DOHH2 (cell line): ENCODE measurements at regions not wholly inside any gene's neighbourhood (a gene's known extent, or its start where the extent isn't known, plus 50 kb on each side); places are given as distances from the start of the nearest gene placed in this dataset.

Source experiments
- H3F3A ChIP-seq: fragments of 200-600 bp; sonication (generic), shearing (Covaris generic); 2 replicates; pipeline ENCODE4 v1.6.0; 2016; ENCODE audit warnings: antibody characterized with exemption, mild to moderate bottlenecking; ENCODE audit not compliant: control insufficient read depth, insufficient read depth
- H3K27ac ChIP-seq: fragments of 200-600 bp; sonication (generic); 2 replicates; pipeline ENCODE4 v1.5.1; 2014; ENCODE audit warnings: low read depth, mild to moderate bottlenecking, low read length, moderate library complexity
- H3K27me3 ChIP-seq: fragments of 200-600 bp; sonication (generic); 2 replicates; pipeline ENCODE4 v1.6.1; 2014; ENCODE audit warnings: mild to moderate bottlenecking, low read length, mixed read lengths; ENCODE audit not compliant: control insufficient read depth
- H3K36me3 ChIP-seq: fragments of 200-600 bp; sonication (generic); 2 replicates; pipeline ENCODE4 v1.6.1; 2014; ENCODE audit warnings: mild to moderate bottlenecking, low read length, moderate library complexity, mixed read lengths; ENCODE audit not compliant: control insufficient read depth
- H3K4me1 ChIP-seq: fragments of 200-600 bp; sonication (generic); 2 replicates; pipeline ENCODE4 v1.6.1; 2014; ENCODE audit warnings: mild to moderate bottlenecking, low read length, mixed read lengths; ENCODE audit not compliant: control insufficient read depth
- H3K4me2 ChIP-seq: fragments of 200-600 bp; sonication (generic); 2 replicates; pipeline ENCODE4 v1.6.0; 2014; ENCODE audit warnings: mild to moderate bottlenecking, low read length, moderate library complexity
- H3K4me3 ChIP-seq: fragments of 200-600 bp; sonication (generic); 2 replicates; pipeline ENCODE4 v1.5.1; 2014; ENCODE audit warnings: mild to moderate bottlenecking, low read length, mixed read lengths
- H3K79me2 ChIP-seq: fragments of 200-600 bp; sonication (generic); 2 replicates; pipeline ENCODE4 v1.6.1; 2014; ENCODE audit warnings: mild to moderate bottlenecking, low read length, mixed read lengths; ENCODE audit not compliant: control insufficient read depth
- H3K9me2 ChIP-seq: fragments of 200-600 bp; sonication (generic); replicated peaks from 2 replicates; pipeline ENCODE4 v1.6.1; 2014; ENCODE audit warnings: mild to moderate bottlenecking, low read length, mixed read lengths; ENCODE audit not compliant: control insufficient read depth
- H3K9me3 ChIP-seq: fragments of 200-600 bp; sonication (generic); 2 replicates; pipeline ENCODE4 v1.6.1; 2014; ENCODE audit warnings: antibody characterized with exemption, low read length, mixed read lengths; ENCODE audit not compliant: control insufficient read depth, insufficient read depth
- H4K20me1 ChIP-seq: fragments of 200-600 bp; sonication (generic); 2 replicates; pipeline ENCODE4 v1.6.0; 2014; ENCODE audit warnings: low read depth, mild to moderate bottlenecking, antibody characterized with exemption, low read length, moderate library complexity; ENCODE audit not compliant: control insufficient read depth, insufficient read depth
- EZH2phosphoT487 ChIP-seq: fragments of 200-600 bp; sonication (generic); IDR thresholded peaks from 2 replicates; pipeline ENCODE4 v1.6.1; 2017; ENCODE audit warnings: borderline replicate concordance, mild to moderate bottlenecking, antibody characterized with exemption, low read length, moderate library complexity, mixed read lengths
- TF ChIP-seq, protein P1 (sequence below): fragments of 200-600 bp; sonication (generic); IDR thresholded peaks from one replicate; pipeline ENCODE4 v1.5.1; 2014; ENCODE audit warnings: antibody characterized with exemption, mild to moderate bottlenecking, low read depth, low read length; ENCODE audit not compliant: poor library complexity, severe bottlenecking

DNA sequence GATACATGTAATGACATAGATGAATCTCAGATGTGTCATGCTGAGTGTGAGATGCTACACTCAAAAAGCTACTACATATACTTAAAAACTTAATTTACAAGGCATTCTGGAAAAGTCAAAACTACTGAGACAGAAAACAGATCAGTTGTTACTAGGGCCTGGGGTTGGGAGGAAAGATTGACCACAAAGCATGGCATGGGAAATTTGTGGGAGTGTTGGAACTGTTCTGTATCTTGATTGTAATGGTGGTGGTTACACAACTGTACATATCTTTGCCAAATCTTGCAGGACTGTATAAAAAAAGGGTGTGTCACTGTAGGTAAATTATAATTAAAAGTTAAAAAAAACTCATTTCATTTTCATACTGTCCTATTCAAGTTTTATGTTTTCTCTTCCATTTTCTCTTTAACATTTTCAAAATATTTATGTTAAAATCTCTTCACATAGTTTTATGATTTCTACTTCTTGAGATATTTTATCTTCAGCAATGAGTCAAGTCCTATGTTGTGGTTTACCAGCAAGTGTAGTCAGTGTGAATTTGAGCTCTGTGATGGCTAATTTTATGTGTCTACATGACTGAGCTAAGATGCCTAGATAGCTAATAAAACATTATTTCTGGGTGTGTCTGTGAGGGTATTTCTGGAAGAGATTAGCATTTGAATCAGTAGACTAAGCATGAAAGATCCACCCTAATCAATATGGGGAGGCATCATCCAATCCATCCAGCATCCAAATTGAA lies 58.6 kb upstream of the VRK2 start:
- no peak overlapping the region for H3K4me2 ChIP-seq
- no peak overlapping the region for H3K4me3 ChIP-seq
- no peaks in the 10 kb centered on the region for H3K27me3 ChIP-seq
- H3F3A ChIP-seq = no peaks in the 10 kb centered on the region
- no peak overlapping the region for H3K27ac ChIP-seq
- no peaks in the 10 kb centered on the region for H3K9me2 ChIP-seq
- H3K4me1 ChIP-seq = no peaks in the 10 kb centered on the region
- H4K20me1 ChIP-seq = no peaks in the 10 kb centered on the region
- H3K9me3 ChIP-seq = no peaks in the 10 kb centered on the region
- H3K36me3 ChIP-seq = no peaks in the 10 kb centered on the region
- TF ChIP-seq, protein P1, sequence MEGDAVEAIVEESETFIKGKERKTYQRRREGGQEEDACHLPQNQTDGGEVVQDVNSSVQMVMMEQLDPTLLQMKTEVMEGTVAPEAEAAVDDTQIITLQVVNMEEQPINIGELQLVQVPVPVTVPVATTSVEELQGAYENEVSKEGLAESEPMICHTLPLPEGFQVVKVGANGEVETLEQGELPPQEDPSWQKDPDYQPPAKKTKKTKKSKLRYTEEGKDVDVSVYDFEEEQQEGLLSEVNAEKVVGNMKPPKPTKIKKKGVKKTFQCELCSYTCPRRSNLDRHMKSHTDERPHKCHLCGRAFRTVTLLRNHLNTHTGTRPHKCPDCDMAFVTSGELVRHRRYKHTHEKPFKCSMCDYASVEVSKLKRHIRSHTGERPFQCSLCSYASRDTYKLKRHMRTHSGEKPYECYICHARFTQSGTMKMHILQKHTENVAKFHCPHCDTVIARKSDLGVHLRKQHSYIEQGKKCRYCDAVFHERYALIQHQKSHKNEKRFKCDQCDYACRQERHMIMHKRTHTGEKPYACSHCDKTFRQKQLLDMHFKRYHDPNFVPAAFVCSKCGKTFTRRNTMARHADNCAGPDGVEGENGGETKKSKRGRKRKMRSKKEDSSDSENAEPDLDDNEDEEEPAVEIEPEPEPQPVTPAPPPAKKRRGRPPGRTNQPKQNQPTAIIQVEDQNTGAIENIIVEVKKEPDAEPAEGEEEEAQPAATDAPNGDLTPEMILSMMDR = no peak
- TF ChIP-seq EZH2phosphoT487 = no peak
- H3K79me2 ChIP-seq = no peaks in the 10 kb centered on the region

DNA sequence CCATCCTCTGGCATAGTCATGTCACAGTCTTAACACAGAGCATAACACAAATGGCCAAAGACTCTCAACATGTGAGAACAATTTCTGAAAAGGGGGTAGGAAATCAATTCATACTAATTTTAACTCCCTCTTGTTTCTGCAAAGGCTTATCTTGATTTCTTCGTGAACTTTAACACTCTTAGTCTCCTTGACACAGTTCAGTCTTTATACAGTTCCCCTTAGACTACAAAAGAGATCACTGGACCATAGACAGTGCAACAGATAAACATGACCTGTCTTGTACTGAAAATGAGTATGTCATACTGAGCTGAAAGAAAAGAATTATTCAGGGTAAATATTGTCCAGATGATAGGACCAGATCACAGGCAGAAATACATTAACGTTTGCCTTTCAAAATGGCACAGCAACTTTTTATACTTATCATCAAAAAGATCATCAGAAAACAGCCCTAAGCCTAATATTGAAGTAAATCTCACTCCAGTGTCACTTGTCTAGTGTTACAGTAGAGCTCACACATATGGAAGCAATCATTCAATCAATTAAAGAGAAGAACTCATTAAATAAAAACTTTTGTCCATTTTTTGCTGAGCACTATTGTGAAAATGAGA lies 56.4 kb upstream of the VRK2 start:
- no peak for TF ChIP-seq EZH2phosphoT487
- TF ChIP-seq, protein P1 = no peak
- Histone ChIP-seq H3K9me2 (no peaks in the 10 kb centered on the region), H3K27ac (no peak overlapping the region)

More for the DNA sequence above, 56.4 kb upstream of the VRK2 start:
- H3K27me3 ChIP-seq = no peaks in the 10 kb centered on the region
- H3K79me2 ChIP-seq = no peaks in the 10 kb centered on the region
- H3K36me3 ChIP-seq = no peaks in the 10 kb centered on the region
- no peaks in the 10 kb centered on the region for H4K20me1 ChIP-seq
- no peak overlapping the region for H3K4me3 ChIP-seq
- no peaks in the 10 kb centered on the region for H3K9me3 ChIP-seq
- H3K4me1 ChIP-seq = no peaks in the 10 kb centered on the region
- H3F3A ChIP-seq = no peaks in the 10 kb centered on the region
- H3K4me2 ChIP-seq = no peak overlapping the region
